IPS DF 4.7 (cell line): ENCODE measurements at regions not wholly inside any gene's neighbourhood (a gene's known extent, or its start where the extent isn't known, plus 50 kb on each side); places are given as distances from the start of the nearest gene placed in this dataset.
"Not testable (repeated sequence)": the region's sequence is repeated elsewhere in the genome, so short reads cannot be mapped to it uniquely, and the experiment has no call there.

ENCODE experiments used
- DNase-seq: peaks from one replicate; pipeline ENCODE4 v3.0.0-alpha.2; 2013; ENCODE audit warnings: low spot score; ENCODE audit errors: extremely low read depth

- no peak for DNase-seq
Measured at GRCh38 chr4:164304101-164304639, 449.8 kb upstream of the SMIM31 start.

- no peak for DNase-seq
Measured at GRCh38 chr4:164304861-164305260, 449.1 kb upstream of the SMIM31 start.

GRCh38 chr4:164307262-164307661, 446.7 kb upstream of the SMIM31 start:
- DNase-seq = no peak

GRCh38 chr4:164312671-164313070, 441.3 kb upstream of the SMIM31 start:
- no peak for DNase-seq

GRCh38 chr4:164313853-164314252, 440.1 kb upstream of the SMIM31 start:
- no peak for DNase-seq

GRCh38 chr4:164318350-164318749, 435.6 kb upstream of the SMIM31 start:
- no peak for DNase-seq

DNA sequence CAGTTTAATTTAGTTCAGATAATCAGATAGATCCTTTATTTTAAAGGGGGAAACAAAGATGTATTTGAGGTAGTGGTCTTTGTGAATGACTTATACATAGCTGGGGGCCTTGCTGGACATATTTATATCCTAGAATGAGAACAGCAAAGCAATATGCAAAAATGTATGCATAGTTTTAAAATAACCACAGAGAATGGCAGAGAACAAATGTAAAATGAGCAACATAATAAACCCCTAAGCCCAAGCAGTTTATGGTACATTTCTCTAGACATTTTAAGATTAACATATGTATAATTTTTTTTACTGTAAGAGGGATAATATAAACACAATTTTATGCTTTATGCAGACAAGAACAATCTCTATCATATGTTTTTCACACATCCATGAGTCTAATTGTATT, 434.2 kb upstream of the SMIM31 start:
- DNase-seq = no peak

DNA sequence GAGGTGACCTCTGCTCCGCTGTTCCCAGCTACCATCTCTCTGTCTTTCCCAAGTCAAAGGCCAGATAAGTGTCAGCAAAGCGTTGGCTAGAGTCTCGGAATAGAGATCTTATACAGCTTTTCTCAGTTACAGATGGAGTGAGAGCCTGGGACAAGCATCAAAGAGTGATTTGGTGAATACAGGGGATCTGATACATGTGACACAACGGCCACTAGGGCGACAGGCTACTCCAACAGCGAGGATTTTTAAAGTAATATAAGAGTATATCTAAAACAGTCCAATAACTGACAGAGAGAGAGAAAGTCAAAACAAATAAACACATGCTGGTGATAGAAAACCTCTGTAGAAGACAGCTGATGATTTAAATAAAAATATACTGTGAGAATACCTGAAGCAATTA, 433.1 kb upstream of the SMIM31 start:
- no peak for DNase-seq

DNA sequence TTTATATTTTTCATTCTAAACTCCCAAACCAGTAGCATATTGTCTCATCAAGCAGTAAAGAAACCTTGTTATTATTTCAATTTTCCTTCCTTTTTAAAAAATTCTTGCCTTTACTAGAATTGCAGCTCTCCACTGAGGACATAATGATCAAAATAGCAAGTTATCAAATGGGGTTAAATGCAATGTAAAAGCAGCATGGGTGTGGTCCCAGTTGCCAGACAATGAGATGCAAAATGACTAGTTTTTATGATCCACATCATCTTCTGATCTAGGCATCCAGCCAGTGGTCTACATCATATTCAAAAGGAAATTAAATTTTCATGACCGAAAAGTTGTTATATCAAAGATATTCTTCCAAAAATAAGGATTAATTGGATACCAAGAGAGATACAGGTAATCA, 427.9 kb upstream of the SMIM31 start:
- DNase-seq = no peak

- DNase-seq = no peak
Measured at GRCh38 chr4:164337219-164337944, 416.5 kb upstream of the SMIM31 start.

GRCh38 chr4:164343472-164343976, 410.4 kb upstream of the SMIM31 start:
- no peak for DNase-seq

- DNase-seq = no peak
Measured at GRCh38 chr4:164345756-164346155, 408.2 kb upstream of the SMIM31 start.

DNA sequence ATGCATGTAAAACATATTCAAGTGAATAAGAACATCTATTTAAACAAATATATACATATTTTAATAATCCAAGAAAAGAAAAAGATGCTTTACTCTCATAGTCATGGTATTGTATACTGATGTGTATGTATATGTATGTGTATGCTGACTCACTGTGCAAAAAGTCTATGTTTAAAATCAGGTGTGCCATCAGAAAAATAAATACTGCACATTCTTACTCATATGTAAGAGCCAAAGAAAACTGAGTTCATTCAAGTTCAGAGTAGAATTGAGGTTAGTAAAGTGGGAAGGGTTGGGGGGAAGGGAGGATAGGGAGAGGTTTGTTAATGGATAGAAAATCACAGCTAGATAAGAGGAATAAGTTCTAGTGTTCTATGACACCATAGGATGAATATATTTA, 403.9 kb upstream of the SMIM31 start:
- DNase-seq = no peak

DNA sequence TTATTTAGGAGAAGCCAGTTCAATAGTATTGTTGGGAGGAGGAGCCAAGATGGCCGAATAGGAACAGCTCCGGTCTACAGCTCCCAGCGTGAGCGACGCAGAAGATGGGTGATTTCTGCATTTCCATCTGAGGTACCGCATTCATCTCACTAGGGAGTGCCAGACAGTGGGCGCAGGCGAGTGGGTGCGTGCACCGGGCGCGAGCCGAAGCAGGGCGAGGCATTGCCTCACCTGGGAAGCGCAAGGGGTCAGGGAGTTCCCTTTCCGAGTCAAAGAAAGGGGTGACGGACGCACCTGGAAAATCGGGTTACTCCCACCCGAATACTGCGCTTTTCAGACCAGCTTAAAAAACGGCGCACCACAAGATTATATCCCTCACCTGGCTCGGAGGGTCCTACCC, 403.2 kb upstream of the SMIM31 start:
- DNase-seq = not testable (repeated sequence)

DNA sequence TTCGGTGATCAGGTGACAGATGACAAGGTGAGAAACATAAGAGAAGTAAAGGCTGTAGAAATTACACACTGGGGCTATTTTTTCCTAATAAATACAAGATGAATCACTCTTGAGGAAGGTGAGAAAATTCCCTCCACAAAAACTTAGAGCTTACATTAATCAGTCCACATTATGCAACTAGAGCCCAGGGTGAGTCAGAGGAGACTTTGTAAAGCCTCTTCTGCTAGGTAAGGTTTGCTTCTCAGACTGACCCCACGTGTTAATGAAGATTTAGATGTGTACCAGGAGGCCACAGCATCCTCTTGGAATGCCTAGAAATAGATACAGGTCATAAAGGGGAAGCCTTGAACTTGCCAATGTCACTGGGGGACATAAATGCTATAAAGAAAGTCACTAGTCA, 396.0 kb upstream of the SMIM31 start:
- no peak for DNase-seq

- no peak for DNase-seq
Measured at GRCh38 chr4:164358400-164358799, 395.5 kb upstream of the SMIM31 start.

DNA sequence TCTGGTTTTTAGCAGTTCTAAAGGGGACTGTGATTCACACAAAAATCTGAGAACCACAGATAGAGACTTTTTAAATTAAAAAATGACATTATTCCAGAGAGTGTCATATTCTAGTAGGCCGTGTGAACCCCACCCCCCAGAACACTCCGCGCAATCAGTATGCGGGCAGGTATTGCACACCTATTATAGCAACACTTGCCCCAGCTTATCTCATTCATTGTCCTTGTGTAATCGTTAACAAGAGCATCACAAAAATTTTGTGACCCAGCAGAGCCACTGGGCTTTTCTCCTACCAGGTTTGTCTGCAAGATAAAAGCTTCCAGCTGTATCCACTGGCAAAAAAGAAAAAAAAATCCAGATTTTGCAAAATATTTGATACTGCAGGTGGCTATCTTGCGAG, 394.1 kb upstream of the SMIM31 start:
- no peak for DNase-seq

- DNase-seq = no peak
Measured at GRCh38 chr4:164368894-164369293, 385.0 kb upstream of the SMIM31 start.

DNA sequence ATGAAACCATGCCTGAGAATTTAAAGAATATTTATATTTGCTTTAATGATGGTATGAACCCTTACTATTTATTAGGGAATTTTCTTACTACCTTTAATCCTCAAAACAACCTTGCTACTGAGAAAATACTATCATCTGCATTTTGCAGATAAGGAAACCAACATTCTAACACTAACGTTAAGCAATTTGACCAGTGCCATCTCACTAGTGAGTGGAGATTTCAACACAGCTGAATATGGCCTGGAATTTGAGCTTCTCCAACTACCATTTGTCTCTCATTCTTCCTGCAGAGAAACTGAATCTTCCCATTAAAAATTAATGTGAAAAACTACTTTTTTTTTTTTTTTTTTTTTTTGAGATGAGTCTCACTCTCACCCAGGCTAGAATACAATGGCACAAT, 380.9 kb upstream of the SMIM31 start:
- no peak for DNase-seq

DNA sequence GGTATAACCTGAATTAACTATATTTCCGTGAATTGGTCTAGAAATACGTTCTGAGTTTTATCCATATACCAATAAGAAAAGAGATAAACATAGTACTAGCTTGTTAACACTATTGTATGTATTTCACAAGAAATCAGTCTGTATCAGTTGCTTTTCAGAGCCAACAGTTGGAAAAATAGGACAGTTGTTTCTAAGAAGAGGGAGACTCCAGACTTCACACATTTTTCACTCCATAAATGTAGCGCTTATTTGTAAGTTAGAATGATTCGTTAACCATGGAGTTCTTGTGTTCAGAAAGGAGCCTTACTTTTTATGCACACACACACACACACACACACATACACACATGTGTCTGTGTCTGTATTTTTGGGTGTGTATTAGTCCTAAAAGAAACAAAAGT, 376.7 kb upstream of the SMIM31 start:
- DNase-seq = no peak

- DNase-seq = no peak
Measured at GRCh38 chr4:164378361-164378760, 375.6 kb upstream of the SMIM31 start.

DNA sequence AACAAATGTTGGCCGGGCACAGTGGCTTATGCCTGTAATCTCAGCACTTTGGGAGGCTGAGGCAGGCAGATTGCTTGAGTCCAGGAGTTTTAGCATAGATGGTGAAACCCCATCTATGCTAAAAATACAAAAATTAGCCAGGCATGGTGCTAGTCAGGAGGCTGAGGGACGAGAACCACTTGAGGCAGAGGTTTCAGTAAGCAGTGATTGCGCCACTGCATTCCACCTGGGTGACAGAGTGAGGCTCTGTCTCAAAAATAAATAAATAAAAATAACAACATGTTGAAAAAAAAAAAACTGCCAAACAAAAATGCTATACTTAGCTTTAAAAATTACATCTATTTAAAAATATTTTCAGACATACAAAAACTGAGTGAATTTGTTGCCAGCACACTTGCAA, 374.2 kb upstream of the SMIM31 start:
- DNase-seq = no peak

- DNase-seq = no peak
Measured at GRCh38 chr4:164381859-164382258, 372.1 kb upstream of the SMIM31 start.

- DNase-seq = no peak
Measured at GRCh38 chr4:164383058-164383357, 370.9 kb upstream of the SMIM31 start.
